Hepatocyte (in vitro differentiated cells): ENCODE measurements at regions not wholly inside any gene's neighbourhood (a gene's known extent, or its start where the extent isn't known, plus 50 kb on each side); places are given as distances from the start of the nearest gene placed in this dataset.

Experiments
- DNase-seq: peaks from one replicate; pipeline ENCODE4 v3.0.0-alpha.2; 2016; ENCODE audit warnings: low spot score
- H2AFZ ChIP-seq: fragments of 200-600 bp; sonication (generic); 2 replicates; pipeline ENCODE4 v1.6.0; 2016; ENCODE audit warnings: antibody characterized with exemption, mild to moderate bottlenecking
- H3K27ac ChIP-seq: fragments of 200-600 bp; sonication (generic); 2 replicates; pipeline ENCODE4 v1.5.1; 2016; ENCODE audit warnings: mild to moderate bottlenecking
- H3K27me3 ChIP-seq: fragments of 200-600 bp; sonication (generic); 2 replicates; pipeline ENCODE4 v1.6.1; 2016
- H3K36me3 ChIP-seq: fragments of 200-600 bp; sonication (generic); replicated peaks from 2 replicates; pipeline ENCODE4 v1.5.1; 2016; ENCODE audit warnings: low read depth; ENCODE audit not compliant: insufficient read depth
- H3K4me1 ChIP-seq: fragments of 200-600 bp; sonication (generic); 2 replicates; pipeline ENCODE4 v1.5.1; 2016; ENCODE audit warnings: mild to moderate bottlenecking, moderate library complexity; ENCODE audit not compliant: insufficient read depth
- H3K4me2 ChIP-seq: fragments of 200-600 bp; sonication (generic); 2 replicates; pipeline ENCODE4 v1.6.0; 2016
- H3K4me3 ChIP-seq: fragments of 200-600 bp; sonication (generic); 2 replicates; pipeline ENCODE4 v1.5.1; 2016; ENCODE audit warnings: mild to moderate bottlenecking
- H3K79me2 ChIP-seq: fragments of 200-600 bp; sonication (generic); 2 replicates; pipeline ENCODE4 v1.6.0; 2017; ENCODE audit warnings: mild to moderate bottlenecking
- H3K9me2 ChIP-seq: fragments of 200-600 bp; sonication (generic); replicated peaks from 2 replicates; pipeline ENCODE4 v1.6.0; 2017; ENCODE audit warnings: mild to moderate bottlenecking; ENCODE audit not compliant: insufficient read depth
- H3K9me3 ChIP-seq: fragments of 200-600 bp; sonication (generic); 2 replicates; pipeline ENCODE4 v1.5.1; 2016; ENCODE audit warnings: low read depth, mild to moderate bottlenecking
- H4K20me1 ChIP-seq: fragments of 200-600 bp; sonication (generic); 2 replicates; pipeline ENCODE4 v1.6.0; 2016; ENCODE audit warnings: mild to moderate bottlenecking; ENCODE audit not compliant: insufficient read depth, poor library complexity, severe bottlenecking
- CTCF ChIP-seq: fragments of 200-600 bp; sonication (generic); IDR thresholded peaks from 2 replicates; pipeline ENCODE4 v1.5.1; 2016; ENCODE audit warnings: antibody characterized with exemption, mild to moderate bottlenecking; ENCODE audit not compliant: poor library complexity
- EZH2 ChIP-seq: fragments of 200-600 bp; sonication (generic); IDR thresholded peaks from 2 replicates; pipeline ENCODE4 v1.6.1; 2016; ENCODE audit warnings: antibody characterized with exemption, mild to moderate bottlenecking, borderline replicate concordance
- EZH2phosphoT487 ChIP-seq: fragments of 200-600 bp; sonication (generic); IDR thresholded peaks from one replicate; pipeline ENCODE4 v1.6.1; 2018; ENCODE audit warnings: antibody characterized with exemption, mild to moderate bottlenecking, low read depth, moderate library complexity; ENCODE audit not compliant: unreplicated experiment, severe bottlenecking
- WGBS: methylation state at CpG from one replicate; pipeline ENCODE4 v1.1.6; 2016; ENCODE audit warnings: low lambda C conversion rate; ENCODE audit errors: missing lambda C conversion rate; 5-methylcytosine and 5-hydroxymethylcytosine counted together

DNA sequence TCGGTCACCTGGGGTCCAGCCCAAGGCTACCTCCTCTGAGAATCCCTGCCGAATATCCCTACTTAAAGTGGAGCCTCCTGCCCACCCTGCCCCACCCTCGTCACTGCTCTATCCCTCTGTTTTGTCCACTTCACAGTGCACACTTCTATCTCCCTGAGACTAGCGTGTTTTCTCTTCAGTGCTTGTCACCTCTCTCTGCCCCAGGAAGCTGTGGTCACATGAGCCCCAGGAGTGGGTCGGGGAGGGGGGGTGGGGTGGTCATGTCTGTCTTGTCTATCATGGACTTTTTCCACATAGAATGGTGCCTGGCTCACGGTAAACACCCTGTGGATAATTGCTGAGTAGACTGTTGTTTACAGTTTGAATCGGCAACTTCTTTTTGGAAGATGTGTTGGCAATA is 673.6 kb downstream of the PTPRU start:
- Histone ChIP-seq H3K36me3 (no peaks in the 10 kb centered on the region), H3K4me2 (no peak overlapping the region), H3K9me2 (no peaks in the 10 kb centered on the region), H3K9me3 (no peaks in the 10 kb centered on the region), H3K4me3 (no peak overlapping the region), H3K4me1 (no peaks in the 10 kb centered on the region), H3K79me2 (no peaks in the 10 kb centered on the region), H4K20me1 (no peaks in the 10 kb centered on the region), H3K27ac (no peak overlapping the region), H2AFZ (no peak overlapping the region), H3K27me3 (no peaks in the 10 kb centered on the region)
- DNase-seq: no peak
- TF ChIP-seq EZH2phosphoT487 (no peak), CTCF (no peak), EZH2 (no peak)
- WGBS: 70% methylated on average over 7 of the region's 7 CpGs

DNA sequence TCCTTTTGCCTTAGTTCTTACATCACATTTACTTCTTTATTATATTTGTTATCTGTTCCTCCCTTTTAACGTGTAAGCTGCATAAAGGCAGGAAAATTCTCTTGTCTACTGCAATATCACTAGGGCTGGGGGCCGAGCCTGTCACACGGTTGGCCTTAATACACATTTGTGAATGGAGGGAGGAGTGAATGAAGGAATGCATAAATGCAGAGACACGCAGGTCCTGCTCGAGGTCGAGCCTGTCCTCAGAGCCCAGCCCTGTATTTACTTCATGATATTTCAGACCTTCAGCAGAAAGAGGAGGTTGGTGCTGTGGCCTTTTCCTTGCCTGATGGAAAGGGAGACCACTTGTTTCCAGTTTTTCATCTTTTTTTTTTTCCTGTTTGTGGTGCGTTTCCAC is 671.3 kb downstream of the PTPRU start:
- Histone ChIP-seq H3K9me3 (no peaks in the 10 kb centered on the region), H3K9me2 (no peaks in the 10 kb centered on the region), H3K36me3 (no peaks in the 10 kb centered on the region), H3K4me2 (no peak overlapping the region), H3K27me3 (peaks cover 2% of the 10 kb centered on the region), H3K27ac (no peak overlapping the region), H3K79me2 (no peaks in the 10 kb centered on the region), H3K4me3 (no peak overlapping the region), H4K20me1 (no peaks in the 10 kb centered on the region), H3K4me1 (no peaks in the 10 kb centered on the region), H2AFZ (no peak overlapping the region)
- DNase-seq: no peak
- 86% methylated on average over 7 of the region's 7 CpGs for WGBS
- TF ChIP-seq EZH2phosphoT487 (no peak), EZH2 (no peak), CTCF (no peak)

GRCh38 chr1:29906927-29907326 is 670.6 kb downstream of the PTPRU start:
- Histone ChIP-seq H3K9me3 (no peaks in the 10 kb centered on the region), H2AFZ (no peak overlapping the region), H3K36me3 (no peaks in the 10 kb centered on the region), H3K79me2 (no peaks in the 10 kb centered on the region), H3K4me2 (no peak overlapping the region), H3K27ac (no peak overlapping the region), H3K27me3 (peaks cover 5% of the 10 kb centered on the region), H3K4me3 (no peak overlapping the region), H3K9me2 (no peaks in the 10 kb centered on the region), H3K4me1 (no peaks in the 10 kb centered on the region), H4K20me1 (no peaks in the 10 kb centered on the region)
- DNase-seq: no peak
- 89% methylated on average over 6 of the region's 6 CpGs for WGBS
- TF ChIP-seq EZH2 (no peak), EZH2phosphoT487 (no peak), CTCF (no peak)
